GM18508 (cell line): ENCODE measurements at regions not wholly inside any gene's neighbourhood (a gene's known extent, or its start where the extent isn't known, plus 50 kb on each side); places are given as distances from the start of the nearest gene placed in this dataset.

Source experiments
- ATAC-seq: cut with Tn5 transposase; IDR thresholded peaks from one replicate; pipeline ENCODE4 v1.9.1; 2021; ENCODE audit warnings: moderate number of reproducible peaks; ENCODE audit not compliant: insufficient read depth, unreplicated experiment

DNA sequence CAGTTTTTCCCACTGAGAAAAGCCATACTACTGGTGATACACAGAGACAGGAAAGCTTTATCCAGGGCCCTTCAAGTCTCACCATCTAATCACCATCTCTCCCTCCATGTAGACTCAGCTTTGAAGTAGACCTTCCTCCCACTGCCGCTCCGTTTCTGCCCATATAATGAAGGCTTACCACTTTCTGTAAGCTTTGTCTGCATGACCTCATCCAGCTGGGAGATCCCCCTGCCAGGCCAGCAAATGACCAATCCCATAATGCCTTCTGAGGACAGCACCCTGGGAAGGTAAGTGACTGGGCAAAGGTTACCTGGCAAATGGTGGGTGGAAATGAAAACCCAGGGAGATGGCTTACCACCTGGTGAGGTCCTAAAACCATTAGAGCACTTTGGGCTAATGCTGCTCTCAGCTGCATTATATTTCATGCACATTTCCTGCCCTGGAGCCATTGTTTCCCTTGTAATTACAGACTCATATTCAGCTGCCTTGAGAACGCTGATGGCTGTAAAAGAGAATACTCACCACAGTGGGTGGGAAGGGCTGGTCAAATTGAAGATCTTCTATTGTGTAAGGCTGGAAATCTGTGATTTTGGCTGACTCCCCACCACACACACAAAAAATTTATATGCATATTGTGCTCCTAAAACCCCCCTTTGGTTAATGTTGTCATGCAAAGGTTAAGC, 350.7 kb upstream of the SYT4 start:
- ATAC-seq: no peak

DNA sequence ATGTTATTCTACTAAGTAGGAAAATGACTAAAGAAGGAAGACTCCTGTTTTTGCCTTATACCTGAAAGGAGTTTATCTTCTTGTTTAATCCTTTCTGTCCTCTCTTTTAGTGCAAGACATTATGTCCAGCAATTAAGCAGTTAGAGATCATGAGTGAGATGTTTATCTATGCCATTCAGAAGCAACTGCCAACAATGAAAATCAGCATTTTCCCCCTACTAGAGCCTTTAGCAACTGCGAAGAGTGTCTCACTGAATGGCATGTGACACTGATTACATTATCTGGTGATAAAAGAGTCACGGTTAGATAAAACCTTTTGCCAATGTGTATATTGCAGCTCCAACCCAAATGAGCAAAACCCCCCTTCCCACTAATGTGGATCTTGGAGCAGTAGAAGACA, 357.7 kb upstream of the SYT4 start:
- no peak for ATAC-seq

DNA sequence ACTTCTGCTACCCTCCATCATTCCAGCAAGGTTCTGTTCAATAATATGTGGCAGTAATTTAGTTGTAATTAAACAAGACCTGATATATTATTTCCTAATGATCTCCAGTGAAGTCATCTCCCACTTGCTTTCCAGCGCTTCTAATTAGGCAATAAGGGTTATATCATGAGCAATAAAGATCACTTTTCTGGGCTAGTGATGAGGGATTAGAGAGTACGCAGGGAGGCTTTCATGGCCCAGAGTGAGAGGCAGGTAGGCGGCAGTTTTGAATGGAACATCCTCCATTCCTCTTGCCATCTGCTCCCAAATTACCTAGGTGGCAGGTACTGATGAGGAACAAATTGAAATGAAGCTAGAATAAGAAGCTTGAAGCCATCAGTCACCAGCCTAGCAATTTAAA, 358.1 kb upstream of the SYT4 start:
- ATAC-seq: no peak

DNA sequence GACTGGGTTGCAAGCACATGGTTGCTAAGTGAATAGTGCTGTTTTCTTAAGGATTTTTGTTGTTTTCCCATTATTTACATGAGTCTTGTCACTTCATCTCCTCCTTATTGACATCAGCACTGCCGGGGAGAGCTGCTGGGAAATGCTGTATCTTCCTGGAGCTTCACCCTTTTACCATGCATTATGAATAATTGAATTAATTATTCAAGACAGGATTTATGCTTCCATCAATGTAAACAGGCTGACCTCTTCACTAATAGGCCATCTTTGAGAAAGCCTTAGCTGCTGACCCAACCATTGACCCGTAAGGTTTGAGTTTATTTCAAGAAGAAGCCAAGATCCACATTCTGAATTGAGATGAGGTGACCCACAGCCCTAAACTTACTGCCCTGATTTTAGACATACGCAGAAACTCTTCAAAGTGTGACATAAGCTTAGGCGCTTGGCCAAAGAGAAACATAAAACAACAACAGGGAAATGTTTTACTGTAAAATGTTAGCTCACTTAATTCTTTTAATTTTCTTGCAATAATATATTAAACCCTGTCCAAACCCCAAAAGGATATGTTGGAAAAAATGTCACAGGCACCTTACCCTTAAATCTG, 365.5 kb upstream of the SYT4 start:
- no peak for ATAC-seq

DNA sequence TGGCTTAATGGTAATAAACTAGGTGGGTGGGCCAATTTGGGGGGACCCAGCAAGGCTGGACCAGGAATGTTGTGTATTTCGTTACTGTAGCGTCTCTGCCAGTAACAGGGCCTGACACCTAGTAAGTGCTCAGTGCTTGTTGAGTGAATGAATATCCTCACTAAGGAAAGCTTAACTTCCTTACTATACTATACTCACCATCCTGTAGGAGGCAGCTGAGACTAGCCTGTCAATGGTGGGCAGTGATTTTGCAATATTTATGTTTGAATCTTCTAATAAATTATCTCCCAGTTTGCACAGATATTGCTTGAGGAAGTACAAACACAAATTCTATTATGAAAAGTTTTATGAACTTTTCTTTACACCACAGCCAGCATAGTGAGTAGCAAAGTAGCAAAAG, 370.7 kb upstream of the SYT4 start:
- ATAC-seq: no peak

DNA sequence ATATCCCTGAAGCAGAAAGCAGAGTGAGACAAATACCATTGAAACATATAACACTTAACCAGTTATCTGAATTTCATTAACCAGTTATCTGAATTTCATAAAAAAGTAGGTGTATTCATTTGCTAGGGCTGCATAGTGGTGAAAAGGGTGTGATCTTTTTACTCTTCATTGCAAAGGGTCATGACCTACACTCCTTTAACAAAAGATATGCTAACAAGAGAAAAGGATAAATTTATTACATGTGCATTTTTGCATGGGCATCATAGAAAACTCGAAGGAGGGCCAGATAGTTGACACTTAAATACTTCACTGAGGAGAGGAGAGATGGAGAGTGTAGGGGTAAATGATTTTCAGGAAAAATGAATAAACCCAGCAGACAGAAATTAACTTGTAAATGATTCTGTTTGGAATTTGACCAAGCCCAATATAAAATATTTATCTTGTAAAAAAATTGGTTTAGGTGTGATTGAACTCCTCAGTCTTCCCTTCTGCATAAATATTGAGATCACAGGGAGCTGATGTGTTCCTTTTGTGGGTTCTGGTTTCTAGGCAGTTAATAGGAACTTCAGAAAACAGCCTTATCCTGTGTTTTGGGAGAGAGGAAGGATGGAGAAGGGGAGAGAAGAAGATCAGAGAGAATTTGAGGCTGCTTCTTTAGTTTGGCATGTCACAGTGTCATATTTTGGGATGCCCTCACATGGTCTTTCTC, 372.5 kb upstream of the SYT4 start:
- ATAC-seq: no peak

DNA sequence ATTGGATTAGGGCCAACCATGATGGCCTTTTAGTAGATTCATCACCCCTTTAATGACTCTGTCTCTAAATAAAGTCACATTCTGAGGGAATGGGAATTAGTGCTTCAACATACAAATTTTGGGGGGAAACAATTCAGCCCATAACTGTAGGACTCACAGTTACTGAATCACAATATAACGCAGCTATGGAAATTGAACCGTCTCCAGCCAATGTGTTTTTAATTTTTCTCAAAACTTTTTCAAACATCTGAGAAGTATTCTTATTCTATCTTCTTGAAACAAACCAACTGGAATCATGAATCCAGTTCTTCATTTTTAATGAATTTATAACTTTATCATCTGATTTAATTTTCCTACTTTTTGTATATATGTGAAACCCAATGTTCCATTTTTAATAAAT, 373.1 kb upstream of the SYT4 start:
- ATAC-seq: no peak

DNA sequence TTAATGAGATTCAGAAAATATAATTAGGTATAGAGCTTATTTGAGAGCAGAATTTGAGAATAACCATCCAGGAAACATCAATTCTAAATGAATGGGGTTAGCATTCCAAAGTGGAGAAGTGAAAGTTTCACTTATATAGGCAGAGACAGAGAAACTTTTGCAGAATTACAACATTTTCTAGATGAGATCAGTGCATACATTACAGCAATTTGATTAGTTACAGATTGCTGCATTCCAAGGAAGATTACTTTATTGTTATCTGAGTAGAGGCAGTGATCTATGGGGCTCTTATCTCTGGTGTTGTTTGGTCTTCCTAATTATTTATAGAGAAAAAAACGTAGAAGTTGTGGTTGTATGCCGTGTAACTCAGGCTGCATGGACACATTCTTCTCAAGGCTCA, 373.8 kb upstream of the SYT4 start:
- no peak for ATAC-seq

DNA sequence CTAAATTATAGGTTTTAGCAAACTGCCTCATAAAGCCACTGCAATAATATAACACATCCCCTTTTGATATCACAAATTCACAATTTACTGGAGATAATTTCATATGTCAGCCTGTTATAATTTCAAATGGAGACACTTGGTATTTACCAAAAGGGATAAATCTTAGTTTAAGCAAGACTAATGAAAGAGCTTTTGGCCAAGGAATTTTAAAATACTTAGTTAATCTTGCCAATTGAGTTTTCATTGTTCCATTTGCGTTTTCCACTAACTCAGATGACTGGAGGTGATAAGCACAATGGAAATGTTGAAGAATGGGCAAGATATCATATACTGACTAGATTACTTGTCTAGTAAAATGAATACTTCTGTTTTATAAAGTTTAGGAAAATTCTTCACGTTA, 379.3 kb upstream of the SYT4 start:
- ATAC-seq: no peak

DNA sequence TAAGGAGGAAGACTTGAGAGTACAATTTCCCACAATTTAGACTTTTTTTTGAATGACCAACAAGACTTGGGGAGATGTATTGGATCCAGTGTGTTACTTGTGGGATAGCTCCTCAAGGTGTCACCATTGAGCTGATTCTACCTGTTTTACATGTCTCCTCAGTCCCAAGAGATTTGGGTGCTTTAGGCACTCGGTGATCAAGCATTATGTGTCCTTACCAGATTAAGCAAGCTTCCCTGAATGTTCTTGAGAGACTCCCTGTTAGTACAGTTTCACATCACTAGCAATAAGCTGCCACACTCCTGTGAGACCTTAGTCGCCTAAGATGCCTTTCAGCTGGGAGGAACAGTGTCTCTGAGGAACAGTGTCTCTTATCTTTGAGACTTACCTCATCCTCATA, 384.3 kb upstream of the SYT4 start:
- ATAC-seq: no peak

DNA sequence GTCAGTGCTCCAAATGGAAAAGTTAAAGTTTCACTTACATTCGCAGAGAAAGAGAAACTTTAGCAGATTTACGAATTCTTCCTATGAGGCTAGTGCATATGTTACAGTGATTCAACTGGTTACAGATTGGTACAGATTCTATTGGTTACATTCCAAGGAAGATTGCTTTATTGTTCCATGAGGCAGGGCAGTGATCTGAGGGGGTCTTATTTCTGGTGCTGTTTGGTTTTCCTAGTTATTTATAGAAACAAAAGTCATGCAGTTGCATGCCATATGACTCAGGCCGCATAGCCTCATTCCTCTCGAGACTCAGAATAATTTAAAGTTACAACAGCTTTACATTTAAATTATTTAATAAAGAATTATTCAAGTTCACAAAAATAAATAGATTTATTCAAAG, 385.4 kb upstream of the SYT4 start:
- ATAC-seq: no peak

DNA sequence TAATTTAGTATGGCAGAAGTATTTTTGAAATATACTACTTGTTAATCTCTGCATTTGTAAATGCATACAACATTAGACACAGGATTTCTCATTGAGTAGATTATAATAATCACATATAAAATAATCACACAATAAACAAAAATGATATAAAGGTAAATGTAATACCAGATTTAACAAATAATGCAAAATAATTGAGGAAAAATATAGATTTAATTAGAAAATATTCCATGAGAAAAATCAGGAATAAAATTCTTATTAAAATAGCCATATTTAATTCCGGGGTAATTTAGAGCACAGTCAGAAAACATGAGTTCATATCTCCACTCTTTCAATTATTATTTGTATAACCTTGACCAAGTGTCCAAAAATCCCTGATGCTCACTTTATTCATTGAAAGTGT, 385.9 kb upstream of the SYT4 start:
- no peak for ATAC-seq

DNA sequence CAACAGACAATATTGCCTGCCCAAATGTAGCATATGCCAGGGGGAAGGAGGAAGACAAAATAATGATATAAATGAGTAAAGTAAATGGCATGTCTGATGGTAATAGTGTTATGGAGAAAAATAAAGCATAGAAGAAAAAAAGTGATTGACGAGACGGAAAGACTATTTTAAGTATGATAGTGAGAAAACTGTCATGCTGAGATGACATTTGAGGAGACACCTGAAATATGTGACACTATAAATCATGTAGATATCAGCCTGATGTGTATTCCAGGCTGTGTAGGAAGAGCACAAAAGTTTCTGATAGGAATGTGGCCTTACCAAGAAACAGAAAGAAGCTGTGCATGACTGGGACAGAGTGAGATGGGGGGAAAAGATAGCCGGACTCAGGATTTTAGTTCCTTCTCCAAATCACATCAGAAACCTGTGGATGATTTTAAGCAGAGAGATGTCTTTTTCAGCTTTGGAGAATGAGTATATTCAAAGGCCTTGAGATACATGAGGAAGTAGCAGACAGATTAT, 387.3 kb upstream of the SYT4 start:
- ATAC-seq: no peak

DNA sequence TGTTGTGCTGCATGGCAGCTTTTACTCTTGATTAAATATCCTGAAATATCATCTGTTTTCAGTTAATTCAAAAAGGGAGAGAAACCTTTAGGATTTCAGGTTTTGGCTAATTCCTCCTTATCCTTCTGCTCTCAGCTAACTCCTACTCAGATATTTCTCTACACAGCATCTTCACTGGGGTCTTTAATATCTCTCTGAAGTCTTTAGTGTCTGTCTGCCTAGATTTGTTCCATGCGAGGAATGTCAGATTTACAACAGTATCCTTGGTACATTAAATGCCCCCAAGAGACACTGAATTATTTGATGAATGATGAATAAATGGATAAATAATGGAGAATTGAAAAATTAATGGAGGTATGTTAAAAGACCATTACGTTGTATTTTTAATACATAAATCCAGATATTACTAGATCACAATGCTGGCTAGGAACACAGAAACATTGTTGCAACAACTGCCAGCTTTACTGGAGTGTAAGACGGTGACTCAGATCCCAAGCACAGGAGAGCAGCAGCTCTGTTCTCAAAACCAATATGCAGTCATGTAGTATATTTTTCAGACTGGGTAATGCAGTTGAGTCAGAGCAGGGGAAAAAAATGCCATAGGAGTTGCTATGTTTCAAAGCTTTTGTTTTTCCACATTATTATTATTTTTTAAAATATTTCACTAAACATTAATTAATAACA, 388.0 kb upstream of the SYT4 start:
- no peak for ATAC-seq

DNA sequence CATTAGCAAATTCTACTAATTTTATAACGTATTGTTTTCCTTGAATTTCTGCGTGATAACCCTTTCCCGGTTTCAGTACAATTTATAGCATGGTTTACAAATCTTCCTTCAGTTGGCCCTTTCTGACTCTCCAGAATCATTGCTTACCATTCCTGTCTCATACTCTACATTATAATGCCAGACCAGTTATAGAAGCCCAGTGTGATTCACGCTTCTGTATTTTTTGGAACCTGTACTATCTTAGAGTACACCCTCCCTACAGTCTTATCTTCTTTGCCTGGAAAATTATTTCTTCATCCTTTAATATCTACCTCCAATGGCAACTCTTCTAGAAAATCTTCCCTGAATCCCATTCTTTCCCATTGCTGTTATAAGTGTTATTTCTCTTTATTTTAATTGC, 391.6 kb upstream of the SYT4 start:
- no peak for ATAC-seq

DNA sequence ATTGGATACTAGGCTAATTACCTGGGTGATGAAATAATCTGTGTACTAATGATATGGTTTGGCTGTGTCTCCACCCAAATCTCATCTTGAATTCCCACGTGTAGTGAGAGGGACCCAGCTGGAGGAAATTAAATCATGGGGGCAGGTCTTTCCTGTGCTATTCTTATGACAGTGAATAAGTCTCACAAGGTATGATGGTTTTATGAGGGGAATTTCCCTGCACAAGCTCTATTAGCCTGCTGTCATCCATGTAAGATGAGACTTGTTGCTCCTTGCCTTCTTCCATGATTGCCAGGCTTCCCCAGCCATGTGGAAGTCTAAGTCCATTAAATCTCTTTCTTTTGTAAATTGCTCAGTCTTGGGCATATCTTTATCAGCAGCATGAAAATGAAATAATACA, 394.1 kb upstream of the SYT4 start:
- no peak for ATAC-seq

DNA sequence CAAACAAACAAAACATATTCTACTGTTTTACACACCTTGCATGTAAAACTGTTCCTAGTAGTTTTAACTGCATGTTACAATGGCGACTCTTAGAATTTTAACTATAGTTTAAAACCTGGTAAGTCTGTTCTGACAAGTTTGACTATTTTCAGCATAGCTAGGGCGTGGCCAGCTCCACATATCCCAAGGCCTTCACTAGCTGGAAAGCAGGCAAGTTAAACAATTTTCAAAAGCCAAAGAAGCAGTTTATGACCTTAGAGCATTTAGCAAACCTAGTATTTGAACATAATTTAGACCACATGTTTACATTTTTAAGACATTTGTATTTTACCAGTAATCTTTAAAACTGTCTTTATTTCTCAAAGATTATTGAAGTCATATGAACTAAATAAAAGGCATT, 402.8 kb upstream of the SYT4 start:
- no peak for ATAC-seq

DNA sequence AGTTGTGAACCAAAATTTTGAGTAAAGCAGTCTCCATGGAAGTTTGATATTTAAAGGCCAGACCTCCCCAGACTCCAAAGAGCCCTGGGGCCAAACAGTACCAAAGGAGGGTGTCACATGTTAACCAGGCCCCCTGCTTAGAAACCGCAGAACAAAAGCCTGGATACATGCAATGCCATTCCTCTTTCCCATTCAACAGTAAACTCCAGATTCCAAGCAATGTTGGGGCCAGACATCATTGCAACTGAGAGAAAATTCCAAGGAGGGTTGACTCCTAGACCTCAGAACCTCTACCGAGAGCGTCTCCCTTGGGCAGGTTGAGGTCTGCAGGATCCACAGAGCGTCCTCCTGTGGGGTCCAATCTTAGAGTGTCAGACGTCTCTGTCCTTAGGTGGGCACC, 404.4 kb upstream of the SYT4 start:
- ATAC-seq: no peak

DNA sequence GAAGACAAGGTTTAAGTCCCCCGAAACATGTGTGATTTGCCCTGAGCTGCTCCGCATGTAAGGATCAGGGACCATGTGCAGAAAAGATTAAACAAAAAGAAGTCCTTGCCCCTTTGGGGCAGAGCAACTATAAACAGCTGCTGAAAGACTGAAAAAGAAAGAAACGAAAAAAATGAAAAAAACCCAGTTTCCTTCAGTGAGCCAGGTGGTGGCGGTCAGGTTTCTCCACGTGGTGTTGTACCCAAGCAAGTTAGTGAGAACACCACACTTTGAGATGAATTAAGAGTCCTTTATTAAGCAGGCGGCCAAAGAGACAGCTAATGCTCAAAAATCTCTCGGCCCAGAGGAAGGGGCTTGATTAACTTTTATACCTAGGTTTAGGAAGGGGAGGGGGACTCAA, 404.9 kb upstream of the SYT4 start:
- no peak for ATAC-seq

DNA sequence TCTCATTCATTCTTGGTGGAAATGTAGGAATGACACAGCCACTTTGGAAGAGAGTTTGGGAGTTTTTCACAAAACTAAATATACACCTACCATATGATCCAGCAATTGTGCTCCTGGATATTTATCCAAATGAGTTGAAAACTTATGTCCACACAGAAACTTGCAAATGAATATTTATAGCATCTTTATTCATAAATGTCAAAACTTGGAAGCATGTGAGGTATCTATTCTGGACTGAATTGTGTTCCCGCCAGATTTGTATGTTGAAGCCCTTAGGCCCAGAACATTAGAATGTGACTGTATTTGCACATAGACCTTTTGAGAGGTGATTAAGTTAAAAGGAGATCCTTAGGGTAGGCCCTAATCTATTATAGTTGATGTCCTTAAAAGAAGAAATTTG, 409.4 kb upstream of the SYT4 start:
- no peak for ATAC-seq

DNA sequence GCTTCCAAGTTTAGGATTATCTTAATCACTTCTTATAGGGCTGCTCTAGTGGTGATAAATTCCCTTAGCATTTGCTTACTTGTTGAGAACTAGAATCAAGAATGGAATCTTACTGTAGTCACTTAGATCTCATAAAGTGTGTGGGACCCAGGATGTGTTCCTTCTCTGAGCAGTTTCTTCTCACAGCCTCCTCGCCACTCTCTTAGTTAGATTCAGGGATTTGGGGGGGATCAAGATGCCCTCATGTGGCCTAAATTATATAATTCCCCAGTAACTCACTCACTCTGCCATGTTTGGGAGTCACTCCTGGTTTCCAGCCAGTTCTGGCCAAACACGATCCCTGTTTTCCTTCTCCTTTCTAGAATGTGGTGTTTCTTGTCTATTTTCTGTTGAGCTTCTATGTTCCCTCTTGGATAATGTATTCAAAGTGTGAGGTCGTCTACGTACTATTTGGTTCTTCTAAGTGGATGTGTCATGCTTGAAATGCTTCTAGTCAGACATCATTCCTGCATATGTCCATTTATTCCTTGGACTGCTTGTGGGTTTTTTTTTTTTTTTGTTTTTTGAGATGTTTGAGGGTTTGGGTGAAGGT, 414.9 kb upstream of the SYT4 start:
- no peak for ATAC-seq
